ENCODE measurements at regions not wholly inside any gene's neighbourhood (a gene's known extent, or its start where the extent isn't known, plus 50 kb on each side); places are given as distances from the start of the nearest gene placed in this dataset.

DNA sequence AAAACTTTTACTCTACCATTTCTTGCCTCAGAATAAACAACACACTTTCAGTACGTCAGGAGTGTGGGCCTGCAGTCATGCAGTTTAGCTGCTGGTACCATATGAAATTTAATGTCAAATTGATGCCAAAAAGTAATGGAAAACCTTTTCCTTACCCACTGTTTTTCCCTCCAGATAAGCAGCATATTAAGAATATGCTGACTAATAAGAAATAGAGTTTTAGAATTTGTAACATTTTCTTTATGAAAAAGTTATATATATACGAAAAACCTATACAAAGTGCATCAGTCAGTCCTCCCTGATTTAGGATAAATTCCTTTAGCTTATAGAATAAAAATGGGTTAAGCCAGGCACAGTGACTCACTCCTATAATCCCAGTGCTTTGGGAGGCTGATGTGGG lies 206.8 kb upstream of the PPARGC1A start:
- no peaks in the 10 kb centered on the region for H3K27me3 ChIP-seq
- no peak for TF ChIP-seq POLR2A (IDR thresholded peaks at IDR 0.05)
- TF ChIP-seq, protein P1, sequence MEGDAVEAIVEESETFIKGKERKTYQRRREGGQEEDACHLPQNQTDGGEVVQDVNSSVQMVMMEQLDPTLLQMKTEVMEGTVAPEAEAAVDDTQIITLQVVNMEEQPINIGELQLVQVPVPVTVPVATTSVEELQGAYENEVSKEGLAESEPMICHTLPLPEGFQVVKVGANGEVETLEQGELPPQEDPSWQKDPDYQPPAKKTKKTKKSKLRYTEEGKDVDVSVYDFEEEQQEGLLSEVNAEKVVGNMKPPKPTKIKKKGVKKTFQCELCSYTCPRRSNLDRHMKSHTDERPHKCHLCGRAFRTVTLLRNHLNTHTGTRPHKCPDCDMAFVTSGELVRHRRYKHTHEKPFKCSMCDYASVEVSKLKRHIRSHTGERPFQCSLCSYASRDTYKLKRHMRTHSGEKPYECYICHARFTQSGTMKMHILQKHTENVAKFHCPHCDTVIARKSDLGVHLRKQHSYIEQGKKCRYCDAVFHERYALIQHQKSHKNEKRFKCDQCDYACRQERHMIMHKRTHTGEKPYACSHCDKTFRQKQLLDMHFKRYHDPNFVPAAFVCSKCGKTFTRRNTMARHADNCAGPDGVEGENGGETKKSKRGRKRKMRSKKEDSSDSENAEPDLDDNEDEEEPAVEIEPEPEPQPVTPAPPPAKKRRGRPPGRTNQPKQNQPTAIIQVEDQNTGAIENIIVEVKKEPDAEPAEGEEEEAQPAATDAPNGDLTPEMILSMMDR (IDR thresholded peaks at IDR 0.05), result no peak
- 89 to 90% methylated on average over 2 of the region's 2 CpGs for WGBS, 2 donors
- no peak overlapping the region for H3K27ac ChIP-seq
- H3K4me3 ChIP-seq (replicated peaks in 1 of 3), result no peak overlapping the region
- H3K9me3 ChIP-seq, result no peaks in the 10 kb centered on the region
- intact Hi-C loops (cut with DNase I), result no loop called here
- no peak for DNase-seq
- no peaks in the 10 kb centered on the region for H3K36me3 ChIP-seq
- no peaks in the 10 kb centered on the region for H3K4me1 ChIP-seq

DNA sequence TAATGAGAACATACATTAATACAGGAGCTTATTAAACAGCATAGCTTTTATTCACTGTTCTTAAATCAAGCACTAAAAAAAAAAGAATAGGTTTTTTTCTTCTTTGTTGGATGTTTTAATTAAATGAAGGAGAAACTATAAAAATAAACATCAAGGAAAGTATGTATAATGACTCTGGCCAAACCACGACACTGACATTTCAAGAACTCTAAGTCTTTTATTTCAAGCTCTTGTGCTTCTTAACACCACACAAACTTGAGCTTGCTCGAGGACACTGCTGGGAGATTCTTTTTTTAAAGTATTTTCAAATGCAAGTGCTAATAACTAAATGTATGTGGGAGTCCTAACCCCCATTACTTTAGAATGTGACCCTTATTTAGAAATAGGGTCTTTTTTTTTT lies 204.9 kb upstream of the PPARGC1A start:
- Histone ChIP-seq H3K9me3 (no peaks in the 10 kb centered on the region), H3K4me1 (no peaks in the 10 kb centered on the region), H3K4me3 (replicated peaks in 1 of 3) (no peak overlapping the region), H3K27ac (no peak overlapping the region), H3K36me3 (no peaks in the 10 kb centered on the region), H3K27me3 (no peaks in the 10 kb centered on the region)
- 45 to 53% methylated on average over 2 of the region's 2 CpGs for WGBS, 2 donors
- intact Hi-C loops (cut with DNase I), result no loop called here
- TF ChIP-seq, protein P1 (IDR thresholded peaks at IDR 0.05), result no peak
- TF ChIP-seq POLR2A (IDR thresholded peaks at IDR 0.05), result no peak
- no peak for DNase-seq

DNA sequence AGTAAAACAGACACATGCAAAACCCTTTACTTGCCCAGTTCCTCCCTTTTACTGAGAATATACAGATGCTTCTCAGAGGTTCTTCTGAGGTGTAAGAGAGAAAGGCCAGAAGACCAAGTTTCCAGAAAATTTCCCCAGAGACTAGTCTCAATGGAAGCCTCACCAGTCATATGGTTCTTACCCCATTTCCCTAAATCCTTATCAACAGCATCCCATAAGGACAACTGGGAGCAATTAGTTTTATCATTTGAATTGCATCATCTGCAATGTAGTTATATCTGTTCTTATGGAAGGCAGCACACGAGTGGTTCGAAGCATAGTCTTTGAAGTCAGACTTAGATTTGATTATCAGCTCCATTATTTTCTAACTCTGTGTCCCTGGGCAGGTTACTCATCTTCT lies 203.6 kb upstream of the PPARGC1A start:
- DNase-seq, result no peak
- H3K27me3 ChIP-seq, result no peaks in the 10 kb centered on the region
- 91 to 93% methylated on average over 2 of the region's 2 CpGs for WGBS, 2 donors
- no peak overlapping the region for H3K27ac ChIP-seq
- no peaks in the 10 kb centered on the region for H3K9me3 ChIP-seq
- H3K4me3 ChIP-seq (replicated peaks in 1 of 3), result no peak overlapping the region
- intact Hi-C loops (cut with DNase I), result no loop called here
- TF ChIP-seq, protein P1 (IDR thresholded peaks at IDR 0.05), result no peak
- TF ChIP-seq POLR2A (IDR thresholded peaks at IDR 0.05), result no peak
- no peaks in the 10 kb centered on the region for H3K36me3 ChIP-seq
- no peaks in the 10 kb centered on the region for H3K4me1 ChIP-seq

DNA sequence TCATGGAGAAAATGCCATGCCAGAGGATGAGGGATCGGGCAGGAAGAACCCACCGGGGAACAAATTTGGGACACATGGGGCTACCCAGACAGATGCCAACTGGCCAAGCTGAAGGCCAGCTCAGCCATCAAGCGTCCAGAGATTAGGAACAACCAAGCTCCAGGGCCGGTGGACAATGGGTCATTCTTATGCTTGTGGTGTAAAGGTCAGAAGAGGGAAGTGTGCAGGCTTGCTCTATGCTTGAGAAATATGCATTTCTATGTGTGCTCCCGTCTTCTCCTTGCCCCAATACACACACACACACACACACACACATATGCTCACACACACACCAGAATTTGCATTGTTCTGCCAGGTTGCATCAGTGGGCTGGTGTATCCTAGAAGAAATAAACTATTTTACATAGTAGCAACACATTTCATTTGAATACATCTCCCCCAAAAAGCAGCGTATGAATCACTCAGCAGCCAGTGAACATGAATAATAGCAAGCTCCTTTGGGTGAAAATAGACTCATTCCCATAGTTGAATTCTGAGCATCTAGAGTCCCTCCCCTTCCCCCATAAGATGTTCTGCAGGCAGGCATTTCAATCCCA lies 201.9 kb upstream of the PPARGC1A start:
- no peaks in the 10 kb centered on the region for H3K4me1 ChIP-seq
- no peaks in the 10 kb centered on the region for H3K36me3 ChIP-seq

DNA sequence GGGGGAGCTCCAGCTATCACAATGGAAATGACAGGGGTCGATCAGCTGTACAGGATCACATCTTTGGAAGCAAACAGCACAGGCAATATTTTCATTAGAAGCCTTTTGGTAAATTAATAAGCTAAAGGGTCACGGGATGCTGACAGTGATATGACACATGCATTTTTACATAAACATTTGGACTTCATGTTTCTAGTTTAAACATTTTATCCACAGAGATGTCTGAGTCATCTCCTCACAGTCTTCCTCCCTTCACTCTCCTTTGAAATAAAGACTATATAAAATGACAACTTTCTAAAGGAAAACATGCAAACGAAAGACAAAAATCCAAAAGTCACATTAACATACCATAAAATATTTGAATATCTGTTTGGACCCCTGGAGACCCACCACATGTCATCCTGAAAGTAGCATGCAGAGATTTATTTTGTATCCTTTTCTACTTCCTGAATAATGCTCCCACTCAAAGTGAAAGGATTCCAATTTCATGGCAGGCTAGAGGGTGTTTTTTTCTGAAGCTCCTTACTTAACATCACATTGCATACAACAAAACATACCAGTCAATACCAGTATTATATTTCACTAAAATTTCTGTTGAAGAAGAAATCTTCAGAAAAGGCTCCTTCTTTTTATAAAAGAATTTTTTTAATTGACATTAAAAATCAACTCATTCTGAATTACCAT lies 200.1 kb upstream of the PPARGC1A start:
- WGBS, 2 donors, result 87 to 92% methylated on average over 3 of the region's 3 CpGs
- H3K36me3 ChIP-seq, result no peaks in the 10 kb centered on the region
- H3K27me3 ChIP-seq, result no peaks in the 10 kb centered on the region
- intact Hi-C loops (cut with DNase I), result no loop called here
- no peak for TF ChIP-seq POLR2A (IDR thresholded peaks at IDR 0.05)
- TF ChIP-seq, protein P1 (IDR thresholded peaks at IDR 0.05), result no peak
- no peak overlapping the region for H3K27ac ChIP-seq
- H3K4me3 ChIP-seq (replicated peaks in 1 of 3), result no peak overlapping the region
- DNase-seq, result no peak
- no peaks in the 10 kb centered on the region for H3K4me1 ChIP-seq
- H3K9me3 ChIP-seq, result no peaks in the 10 kb centered on the region

More for the DNA sequence above, 201.9 kb upstream of the PPARGC1A start:
- TF ChIP-seq POLR2A (IDR thresholded peaks at IDR 0.05), result no peak
- TF ChIP-seq, protein P1 (IDR thresholded peaks at IDR 0.05), result no peak
- intact Hi-C loops (cut with DNase I), result no loop called here
- Histone ChIP-seq H3K9me3 (no peaks in the 10 kb centered on the region), H3K27me3 (no peaks in the 10 kb centered on the region), H3K27ac (no peak overlapping the region), H3K4me3 (replicated peaks in 1 of 3) (no peak overlapping the region)
- WGBS, 2 donors, result 91 to 98% methylated on average over 6 of the region's 6 CpGs
- no peak for DNase-seq
